ENCODE measurements at regions not wholly inside any gene's neighbourhood (a gene's known extent, or its start where the extent isn't known, plus 50 kb on each side); places are given as distances from the start of the nearest gene placed in this dataset.

- DNase-seq (ENCODE audit: low spot score): no peak
- Histone ChIP-seq H3K4me3 (no peak overlapping the region), H3K27me3 (replicated peaks; ENCODE audit: insufficient read depth) (no peaks in the 10 kb centered on the region), H3K36me3 (no peaks in the 10 kb centered on the region), H3K27ac (no peak overlapping the region), H3K4me1 (ENCODE audit: control insufficient read depth in 1 of 2, low read depth in 2 of 2) (peaks cover 0 to 2% of the 10 kb centered on the region in 2 donors), H3K9me3 (no peaks in the 10 kb centered on the region)
- no peak for TF ChIP-seq CTCF (IDR thresholded peaks at IDR 0.05)
- no peak for ATAC-seq (ENCODE audit: insufficient number of reproducible peaks, low FRiP score, low read depth)
These were observed 470.8 kb upstream of the SLIT2 start for GRCh38 chr4:19780871-19781270.

DNA sequence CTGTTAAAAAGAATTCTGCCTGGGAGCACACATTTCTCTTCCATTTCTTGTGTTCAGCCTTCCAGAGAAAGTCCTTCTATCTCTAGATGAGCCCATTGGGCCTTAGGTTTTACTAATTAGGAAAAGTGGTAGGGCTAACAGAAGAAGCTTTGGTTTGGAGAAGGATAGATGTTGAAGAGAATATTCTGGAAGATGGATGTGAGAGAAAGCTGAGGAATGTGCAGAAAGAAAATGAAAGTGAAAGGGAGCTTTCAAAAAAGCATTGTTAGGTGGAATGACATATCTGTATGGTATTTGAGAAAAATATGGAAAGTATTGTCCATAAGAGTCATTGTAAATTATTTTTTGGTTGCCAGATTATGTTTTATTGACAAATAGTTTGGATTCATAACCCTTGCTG, 474.8 kb upstream of the SLIT2 start:
- H3K9me3 ChIP-seq: no peaks in the 10 kb centered on the region
- peaks cover 0 to 2% of the 10 kb centered on the region in 2 donors for H3K4me1 ChIP-seq (ENCODE audit: control insufficient read depth in 1 of 2, low read depth in 2 of 2)
- H3K27me3 ChIP-seq (replicated peaks; ENCODE audit: insufficient read depth): no peaks in the 10 kb centered on the region
- no peak overlapping the region for H3K4me3 ChIP-seq
- no peak for ATAC-seq (ENCODE audit: insufficient number of reproducible peaks, low FRiP score, low read depth)
- H3K27ac ChIP-seq: no peak overlapping the region
- H3K36me3 ChIP-seq: no peaks in the 10 kb centered on the region
- TF ChIP-seq CTCF (IDR thresholded peaks at IDR 0.05): no peak
- no peak for DNase-seq (ENCODE audit: low spot score)

GRCh38 chr4:19776021-19776459, 475.7 kb upstream of the SLIT2 start:
- ATAC-seq (ENCODE audit: insufficient number of reproducible peaks, low FRiP score, low read depth) (no peak), DNase-seq (ENCODE audit: low spot score) (no peak)
- H3K4me1 ChIP-seq (ENCODE audit: control insufficient read depth in 1 of 2, low read depth in 2 of 2): peaks cover 0 to 2% of the 10 kb centered on the region in 2 donors
- H3K9me3 ChIP-seq: no peaks in the 10 kb centered on the region
- H3K36me3 ChIP-seq: no peaks in the 10 kb centered on the region
- H3K27ac ChIP-seq: no peak overlapping the region
- no peak overlapping the region for H3K4me3 ChIP-seq
- H3K27me3 ChIP-seq (replicated peaks; ENCODE audit: insufficient read depth): no peaks in the 10 kb centered on the region
- no peak for TF ChIP-seq CTCF (IDR thresholded peaks at IDR 0.05)

- no peak overlapping the region for H3K27ac ChIP-seq
- DNase-seq (ENCODE audit: low spot score) (no peak), ATAC-seq (ENCODE audit: insufficient number of reproducible peaks, low FRiP score, low read depth) (no peak)
- H3K4me1 ChIP-seq (ENCODE audit: control insufficient read depth in 1 of 2, low read depth in 2 of 2): peaks cover 0 to 2% of the 10 kb centered on the region in 2 donors
- TF ChIP-seq CTCF (IDR thresholded peaks at IDR 0.05): no peak
- H3K27me3 ChIP-seq (replicated peaks; ENCODE audit: insufficient read depth): no peaks in the 10 kb centered on the region
- no peak overlapping the region for H3K4me3 ChIP-seq
- H3K9me3 ChIP-seq: no peaks in the 10 kb centered on the region
- no peaks in the 10 kb centered on the region for H3K36me3 ChIP-seq
These were observed 476.9 kb upstream of the SLIT2 start for GRCh38 chr4:19774690-19775256.

DNA sequence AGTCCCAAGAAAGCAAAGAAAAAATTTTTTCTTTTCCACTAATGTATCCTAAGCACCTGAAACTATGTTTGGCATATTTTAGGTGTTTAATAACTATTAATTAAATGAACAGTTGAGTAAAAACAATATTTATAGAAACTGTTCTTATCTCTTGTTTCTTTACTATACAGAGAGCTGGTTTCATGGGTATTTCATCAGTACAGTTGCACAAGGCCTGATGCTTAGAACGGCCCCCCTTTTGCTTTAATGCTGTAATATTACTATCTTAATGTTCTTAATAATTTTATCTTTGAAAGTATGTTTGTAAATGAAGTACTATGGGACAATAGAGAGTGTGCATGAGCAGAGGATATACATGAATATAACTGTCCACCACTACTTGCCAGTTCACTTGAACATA, 479.1 kb upstream of the SLIT2 start:
- ATAC-seq (ENCODE audit: insufficient number of reproducible peaks, low FRiP score, low read depth): no peak
- peaks cover 0 to 2% of the 10 kb centered on the region in 2 donors for H3K4me1 ChIP-seq (ENCODE audit: control insufficient read depth in 1 of 2, low read depth in 2 of 2)
- no peaks in the 10 kb centered on the region for H3K9me3 ChIP-seq
- no peaks in the 10 kb centered on the region for H3K27me3 ChIP-seq (replicated peaks; ENCODE audit: insufficient read depth)
- no peak overlapping the region for H3K27ac ChIP-seq
- no peak for DNase-seq (ENCODE audit: low spot score)
- H3K4me3 ChIP-seq: no peak overlapping the region
- no peak for TF ChIP-seq CTCF (IDR thresholded peaks at IDR 0.05)
- H3K36me3 ChIP-seq: no peaks in the 10 kb centered on the region
